Ascending aorta (tissue), 2 donors: ENCODE measurements at regions not wholly inside any gene's neighbourhood (a gene's known extent, or its start where the extent isn't known, plus 50 kb on each side); places are given as distances from the start of the nearest gene placed in this dataset.

ENCODE experiments used
- DNase-seq, 2 donors: peaks; one replicate each; pipeline ENCODE4 v3.0.0-alpha.2; 2019; ENCODE audit warnings: low spot score in 2 of 2
- H3K27ac ChIP-seq, 2 donors: fragments of 200-600 bp; sonication (generic); one replicate each; pipeline ENCODE4 v1.5.1; 2016 to 2017; ENCODE audit warnings: mild to moderate bottlenecking in 1 of 2
- H3K27me3 ChIP-seq: fragments of 200-600 bp; sonication (generic); one replicate; pipeline ENCODE4 v1.5.1; 2017
- H3K36me3 ChIP-seq, 2 donors: fragments of 200-600 bp; sonication (generic); one replicate each; pipeline ENCODE4 v1.5.1; 2016
- H3K4me1 ChIP-seq, 2 donors: fragments of 200-600 bp; sonication (generic); one replicate each; pipeline ENCODE4 v1.5.1; 2016 to 2017; ENCODE audit warnings: mild to moderate bottlenecking in 1 of 2
- H3K4me3 ChIP-seq, 2 donors: fragments of 200-600 bp; sonication (generic); one replicate each; pipeline ENCODE4 v1.5.1; 2016 to 2017; ENCODE audit warnings: mild to moderate bottlenecking in 1 of 2
- H3K9me3 ChIP-seq, 2 donors: fragments of 200-600 bp; sonication (generic); one replicate each; pipeline ENCODE4 v1.5.1; 2016
- CTCF ChIP-seq, 3 experiments: fragments of 200-600 bp in 2 of 3; fragments of 450-650 bp in 1 of 3; sonication (generic) in 2 of 3; IDR thresholded peaks; one replicate each; pipeline ENCODE4 v1.5.1; 2016 to 2019; ENCODE audit warnings: antibody characterized with exemption in 3 of 3, mild to moderate bottlenecking in 1 of 3, moderate library complexity in 1 of 3
- intact Hi-C: fragments of 100-400 bp; cut with DNase I; formaldehyde crosslinking; loops from one replicate; pipeline ENCODE4 v1.15.1; 2023

GRCh38 chr5:116834796-116835515 lies 260.3 kb upstream of the SEMA6A start:
- Histone ChIP-seq H3K36me3 (no peaks in the 10 kb centered on the region), H3K27ac (no peak overlapping the region), H3K4me3 (no peak overlapping the region), H3K27me3 (no peaks in the 10 kb centered on the region), H3K4me1 (no peaks in the 10 kb centered on the region), H3K9me3 (no peaks in the 10 kb centered on the region)
- DNase-seq = no peak
- no peak for TF ChIP-seq CTCF (IDR thresholded peaks at IDR 0.05)
- intact Hi-C loops = no loop called here

DNA sequence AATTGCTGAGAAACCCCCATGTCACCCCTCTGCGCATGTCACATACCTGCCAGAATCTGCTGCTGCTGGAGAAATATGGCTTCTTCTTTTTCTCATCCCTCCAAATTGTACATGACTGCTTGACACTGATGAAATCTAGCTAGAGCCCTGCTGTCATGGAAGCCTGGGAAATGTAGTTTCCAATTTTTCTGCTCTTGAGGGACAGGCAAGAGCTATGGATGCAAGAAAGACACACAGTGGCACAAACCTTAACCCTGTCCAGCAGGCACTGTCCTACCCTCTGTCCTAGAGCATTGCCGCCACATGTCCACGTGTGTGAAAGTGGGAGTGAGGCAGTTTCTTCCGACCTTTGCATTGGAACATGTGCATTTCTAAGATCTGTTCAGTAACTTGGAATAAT lies 255.5 kb upstream of the SEMA6A start:
- no peak overlapping the region for H3K27ac ChIP-seq
- H3K36me3 ChIP-seq = no peaks in the 10 kb centered on the region
- no peaks in the 10 kb centered on the region for H3K9me3 ChIP-seq
- intact Hi-C loops = no loop called here
- H3K27me3 ChIP-seq = no peaks in the 10 kb centered on the region
- no peak for TF ChIP-seq CTCF (IDR thresholded peaks at IDR 0.05)
- H3K4me3 ChIP-seq = no peak overlapping the region
- DNase-seq = no peak
- no peaks in the 10 kb centered on the region for H3K4me1 ChIP-seq

- DNase-seq = no peak
- no peak for TF ChIP-seq CTCF (IDR thresholded peaks at IDR 0.05)
- intact Hi-C loops = no loop called here
- no peaks in the 10 kb centered on the region for H3K4me1 ChIP-seq
- H3K4me3 ChIP-seq = no peak overlapping the region
- no peak overlapping the region for H3K27ac ChIP-seq
- H3K27me3 ChIP-seq = no peaks in the 10 kb centered on the region
- H3K9me3 ChIP-seq = no peaks in the 10 kb centered on the region
- H3K36me3 ChIP-seq = no peaks in the 10 kb centered on the region
Measured at GRCh38 chr5:116827078-116827477, 252.5 kb upstream of the SEMA6A start.

DNA sequence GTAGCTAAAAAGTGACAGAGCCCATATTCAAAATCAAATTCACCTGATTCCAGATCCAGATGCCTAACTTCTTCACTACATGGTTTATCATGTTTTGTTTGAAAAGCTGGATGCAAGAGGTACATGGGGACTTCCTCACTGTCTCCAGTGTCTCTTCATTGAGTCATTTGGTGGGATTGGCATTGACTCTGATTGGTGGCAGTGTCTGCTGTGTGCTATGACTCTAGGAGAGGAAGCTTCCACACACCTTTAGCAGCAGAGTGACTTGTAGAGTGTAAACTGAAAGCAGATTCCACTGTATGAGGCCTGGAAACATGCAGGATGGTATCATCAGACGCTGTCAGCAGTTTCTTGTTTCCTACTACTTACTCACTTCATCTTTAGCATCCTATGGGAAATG lies 250.9 kb upstream of the SEMA6A start:
- no peaks in the 10 kb centered on the region for H3K36me3 ChIP-seq
- intact Hi-C loops = no loop called here
- H3K4me3 ChIP-seq = no peak overlapping the region
- no peak for TF ChIP-seq CTCF (IDR thresholded peaks at IDR 0.05)
- no peak overlapping the region for H3K27ac ChIP-seq
- H3K9me3 ChIP-seq = no peaks in the 10 kb centered on the region
- no peaks in the 10 kb centered on the region for H3K4me1 ChIP-seq
- DNase-seq = no peak
- H3K27me3 ChIP-seq = no peaks in the 10 kb centered on the region

- no peaks in the 10 kb centered on the region for H3K36me3 ChIP-seq
- no peaks in the 10 kb centered on the region for H3K27me3 ChIP-seq
- H3K4me3 ChIP-seq = no peak overlapping the region
- no peak for DNase-seq
- intact Hi-C loops = no loop called here
- H3K9me3 ChIP-seq = no peaks in the 10 kb centered on the region
- H3K27ac ChIP-seq = no peak overlapping the region
- TF ChIP-seq CTCF (IDR thresholded peaks at IDR 0.05) = no peak
- no peaks in the 10 kb centered on the region for H3K4me1 ChIP-seq
Measured at GRCh38 chr5:116824751-116825438, 250.3 kb upstream of the SEMA6A start.
